Thoracic aorta (tissue), 2 donors: ENCODE measurements at regions not wholly inside any gene's neighbourhood (a gene's known extent, or its start where the extent isn't known, plus 50 kb on each side); places are given as distances from the start of the nearest gene placed in this dataset.

Source experiments
- ATAC-seq: fragments of 150-250 bp; one replicate; pipeline ENCODE4 v1.8.0; 2017; ENCODE audit warnings: low read depth; ENCODE audit not compliant: insufficient number of reproducible peaks, low FRiP score
- DNase-seq: peaks from one replicate; pipeline ENCODE4 v3.0.0-alpha.2; 2020; ENCODE audit warnings: low spot score
- H3K27ac ChIP-seq, 2 donors: fragments of 200-600 bp; sonication (generic); 1 replicate in 1 of 2; 2 replicates in 1 of 2; pipeline ENCODE4 v1.5.1; 2016; ENCODE audit warnings: mild to moderate bottlenecking in 2 of 2, moderate library complexity in 2 of 2
- H3K27me3 ChIP-seq: fragments of 200-600 bp; sonication (generic); replicated peaks from 2 replicates; pipeline ENCODE4 v1.6.0; 2016; ENCODE audit warnings: mild to moderate bottlenecking; ENCODE audit not compliant: insufficient read depth
- H3K36me3 ChIP-seq: fragments of 200-600 bp; sonication (generic); one replicate; pipeline ENCODE4 v1.5.1; 2016
- H3K4me1 ChIP-seq, 2 donors: fragments of 200-600 bp; sonication (generic); 1 replicate in 1 of 2; 2 replicates in 1 of 2; pipeline versions ENCODE4 v1.5.1 to v1.6.0; 2016; ENCODE audit warnings: low read depth in 2 of 2, mild to moderate bottlenecking in 1 of 2; ENCODE audit not compliant: control insufficient read depth in 1 of 2
- H3K4me3 ChIP-seq: fragments of 200-600 bp; sonication (generic); 2 replicates; pipeline ENCODE4 v1.5.1; 2016; ENCODE audit warnings: mild to moderate bottlenecking
- H3K9me3 ChIP-seq: fragments of 200-600 bp; sonication (generic); 2 replicates; pipeline ENCODE4 v1.5.1; 2016
- TF ChIP-seq, protein P1 (sequence below): fragments of 200-600 bp; sonication (generic); IDR thresholded peaks from one replicate; pipeline ENCODE4 v1.5.1; 2019; ENCODE audit warnings: antibody characterized with exemption

DNA sequence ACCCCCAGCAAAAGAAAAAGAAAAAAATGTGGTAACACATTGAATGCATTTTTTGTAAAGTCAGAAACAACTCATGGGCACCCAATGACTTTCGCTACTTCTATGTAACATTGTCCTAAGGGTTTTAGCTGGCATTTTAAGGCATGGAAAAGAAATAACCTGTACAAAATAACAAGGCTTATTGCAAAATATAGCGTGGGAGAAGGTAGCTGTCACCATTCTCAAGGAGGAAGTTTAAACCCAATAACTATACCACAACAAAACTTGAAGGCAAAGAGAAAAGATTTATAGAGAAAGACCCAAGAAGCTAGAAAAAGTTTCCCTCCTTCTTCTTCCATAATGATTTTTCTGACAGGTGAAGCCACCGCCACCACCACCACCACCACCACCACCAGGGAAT lies 55.7 kb upstream of the ACP3 start:
- Histone ChIP-seq H3K4me1 (no peaks in the 10 kb centered on the region), H3K27me3 (no peaks in the 10 kb centered on the region), H3K27ac (no peak overlapping the region), H3K9me3 (no peaks in the 10 kb centered on the region), H3K36me3 (no peaks in the 10 kb centered on the region), H3K4me3 (no peak overlapping the region)
- TF ChIP-seq, protein P1, sequence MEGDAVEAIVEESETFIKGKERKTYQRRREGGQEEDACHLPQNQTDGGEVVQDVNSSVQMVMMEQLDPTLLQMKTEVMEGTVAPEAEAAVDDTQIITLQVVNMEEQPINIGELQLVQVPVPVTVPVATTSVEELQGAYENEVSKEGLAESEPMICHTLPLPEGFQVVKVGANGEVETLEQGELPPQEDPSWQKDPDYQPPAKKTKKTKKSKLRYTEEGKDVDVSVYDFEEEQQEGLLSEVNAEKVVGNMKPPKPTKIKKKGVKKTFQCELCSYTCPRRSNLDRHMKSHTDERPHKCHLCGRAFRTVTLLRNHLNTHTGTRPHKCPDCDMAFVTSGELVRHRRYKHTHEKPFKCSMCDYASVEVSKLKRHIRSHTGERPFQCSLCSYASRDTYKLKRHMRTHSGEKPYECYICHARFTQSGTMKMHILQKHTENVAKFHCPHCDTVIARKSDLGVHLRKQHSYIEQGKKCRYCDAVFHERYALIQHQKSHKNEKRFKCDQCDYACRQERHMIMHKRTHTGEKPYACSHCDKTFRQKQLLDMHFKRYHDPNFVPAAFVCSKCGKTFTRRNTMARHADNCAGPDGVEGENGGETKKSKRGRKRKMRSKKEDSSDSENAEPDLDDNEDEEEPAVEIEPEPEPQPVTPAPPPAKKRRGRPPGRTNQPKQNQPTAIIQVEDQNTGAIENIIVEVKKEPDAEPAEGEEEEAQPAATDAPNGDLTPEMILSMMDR = no peak
- no peak for ATAC-seq
- no peak for DNase-seq

DNA sequence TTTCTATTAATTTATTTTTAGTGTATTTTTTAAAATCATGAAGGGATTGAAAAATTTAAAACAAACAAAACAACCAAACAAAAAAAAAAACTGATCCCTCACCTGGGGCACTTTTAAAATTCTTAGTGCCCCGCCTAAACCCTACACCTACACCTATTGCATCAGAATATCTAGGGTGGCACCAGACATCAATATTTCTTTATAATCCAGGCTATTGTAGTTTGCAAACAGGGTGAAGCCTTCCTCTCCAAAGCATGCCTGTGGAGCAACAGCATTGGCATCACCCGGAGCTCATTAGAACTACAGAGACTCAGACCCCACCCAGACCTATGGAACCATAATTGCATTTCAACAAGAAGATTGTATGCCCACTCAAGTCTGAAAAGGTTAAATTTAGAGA lies 54.9 kb upstream of the ACP3 start:
- ATAC-seq (no peak), DNase-seq (no peak)
- Histone ChIP-seq H3K4me3 (no peak overlapping the region), H3K27ac (no peak overlapping the region), H3K4me1 (no peaks in the 10 kb centered on the region), H3K27me3 (no peaks in the 10 kb centered on the region), H3K9me3 (no peaks in the 10 kb centered on the region), H3K36me3 (no peaks in the 10 kb centered on the region)
- TF ChIP-seq, protein P1 = no peak

DNA sequence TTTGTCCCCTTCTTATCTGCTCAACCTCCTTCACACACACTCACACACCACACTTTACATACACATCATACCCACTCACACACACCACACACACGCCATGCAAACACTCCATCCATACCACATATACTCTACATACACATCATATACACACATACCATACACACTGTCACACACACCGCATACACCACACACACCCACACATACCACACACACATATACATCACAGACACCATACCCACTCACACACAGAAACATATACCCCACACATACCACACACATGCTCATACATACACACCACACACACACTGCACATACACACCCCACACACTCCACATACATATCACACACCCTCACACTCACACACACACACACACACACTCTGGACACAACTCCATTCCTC lies 54.3 kb upstream of the ACP3 start:
- no peak for ATAC-seq
- H3K27me3 ChIP-seq = no peaks in the 10 kb centered on the region
- no peak overlapping the region for H3K27ac ChIP-seq

DNA sequence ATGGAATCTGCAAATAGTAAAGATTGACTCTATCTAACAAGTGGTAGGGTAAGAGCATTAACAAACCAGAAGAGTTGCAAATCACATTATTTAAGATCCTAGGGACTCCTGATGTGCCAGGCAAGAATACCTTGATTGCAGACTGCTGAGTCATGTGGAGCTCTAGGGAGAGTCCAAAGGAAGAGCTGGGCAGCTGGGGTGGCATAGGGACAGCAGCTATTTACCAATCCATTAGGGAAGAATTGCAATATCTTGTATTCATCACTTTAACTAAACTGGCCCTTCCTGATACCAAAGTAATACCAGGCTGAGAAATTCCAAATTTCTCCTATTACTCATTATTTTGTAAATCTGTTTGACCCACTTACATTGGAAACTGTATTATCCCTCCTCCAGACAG lies 52.2 kb upstream of the ACP3 start:
- TF ChIP-seq, protein P1 = no peak
- Histone ChIP-seq H3K4me3 (no peak overlapping the region), H3K27me3 (no peaks in the 10 kb centered on the region), H3K4me1 (no peaks in the 10 kb centered on the region), H3K36me3 (no peaks in the 10 kb centered on the region), H3K27ac (no peak overlapping the region), H3K9me3 (no peaks in the 10 kb centered on the region)
- no peak for DNase-seq
- no peak for ATAC-seq

More for the DNA sequence above, 54.3 kb upstream of the ACP3 start:
- TF ChIP-seq, protein P1 = no peak
- Histone ChIP-seq H3K4me3 (no peak overlapping the region), H3K9me3 (no peaks in the 10 kb centered on the region), H3K4me1 (no peaks in the 10 kb centered on the region), H3K36me3 (no peaks in the 10 kb centered on the region)
- no peak for DNase-seq

DNA sequence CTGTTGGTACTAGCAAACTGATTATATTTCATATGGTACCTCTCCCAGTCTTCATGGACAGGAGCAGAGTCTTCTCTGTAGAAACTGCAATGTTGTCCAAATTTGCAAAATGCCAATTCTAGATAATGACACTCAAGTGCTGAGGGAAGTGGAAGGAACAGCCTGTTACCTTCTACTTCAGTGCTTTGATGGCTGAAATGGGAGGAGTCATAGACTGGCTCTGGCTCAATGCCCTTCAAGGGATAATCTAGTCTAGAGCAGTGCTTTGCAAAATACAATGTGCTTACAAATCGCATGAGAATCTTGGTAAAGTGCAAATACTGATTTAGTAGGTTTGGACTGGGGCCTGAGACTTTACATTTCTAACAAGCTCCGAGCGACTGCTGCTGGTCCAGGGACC lies 51.7 kb upstream of the ACP3 start:
- Histone ChIP-seq H3K4me3 (no peak overlapping the region), H3K9me3 (no peaks in the 10 kb centered on the region), H3K27ac (no peak overlapping the region), H3K36me3 (no peaks in the 10 kb centered on the region), H3K4me1 (no peaks in the 10 kb centered on the region), H3K27me3 (no peaks in the 10 kb centered on the region)
- TF ChIP-seq, protein P1 = no peak
- no peak for DNase-seq
- ATAC-seq = no peak
